ENCODE measurements at regions not wholly inside any gene's neighbourhood (a gene's known extent, or its start where the extent isn't known, plus 50 kb on each side); places are given as distances from the start of the nearest gene placed in this dataset.
A peak's percentile ranks its signal among the peaks of the same experiment; 100 is the strongest.

DNA sequence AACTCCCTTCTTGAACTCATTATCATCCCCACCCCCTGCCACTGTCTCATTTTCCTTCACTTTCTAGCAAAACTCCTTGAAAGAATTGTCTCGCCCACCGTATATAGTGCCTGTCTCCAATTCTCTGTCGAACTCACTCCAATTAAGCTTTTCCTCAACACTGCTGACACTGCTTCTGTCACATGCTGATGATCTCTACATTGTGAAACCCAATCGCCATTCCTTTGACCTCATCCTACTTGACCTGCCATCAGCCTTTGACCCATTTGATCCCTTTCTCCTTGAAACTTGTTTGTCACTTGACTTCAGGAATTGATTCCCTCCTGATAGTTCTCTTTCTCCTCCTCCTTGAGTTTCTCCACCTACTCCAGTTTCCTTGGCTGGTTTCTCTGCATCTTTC, 54.8 kb downstream of the CCDC71L start:
- H3K4me1 Mint-ChIP-seq (ENCODE audit: low read depth): peaks cover 5% of the 10 kb centered on the region

GRCh38 chr7:106604971-106605370, 56.0 kb downstream of the CCDC71L start:
- CTCF ChIA-PET: no interaction called here
- intact Hi-C loops (cut with micrococcal nuclease): no loop called here
- DNase-seq: no peak
- Mint-ChIP-seq H3K27me3 (ENCODE audit: low read depth) (no peaks in the 10 kb centered on the region), H3K4me1 (ENCODE audit: low read depth) (peaks cover 5% of the 10 kb centered on the region), H3K36me3 (ENCODE audit: low read depth) (no peaks in the 10 kb centered on the region), H3K27ac (no peak overlapping the region), H3K4me3 (no peak overlapping the region), H3K9me3 (no peaks in the 10 kb centered on the region)

More for the DNA sequence above, 54.8 kb downstream of the CCDC71L start:
- no peak for DNase-seq
- H3K36me3 Mint-ChIP-seq (ENCODE audit: low read depth): no peaks in the 10 kb centered on the region
- CTCF ChIA-PET: no interaction called here
- no peak overlapping the region for H3K4me3 Mint-ChIP-seq
- no peaks in the 10 kb centered on the region for H3K27me3 Mint-ChIP-seq (ENCODE audit: low read depth)
- intact Hi-C loops (cut with micrococcal nuclease): no loop called here
- no peak overlapping the region for H3K27ac Mint-ChIP-seq
- H3K9me3 Mint-ChIP-seq: no peaks in the 10 kb centered on the region

GRCh38 chr7:106604303-106604924, 56.5 kb downstream of the CCDC71L start:
- intact Hi-C loops (cut with micrococcal nuclease): no loop called here
- DNase-seq: peak; percentile 68
- Mint-ChIP-seq H3K27me3 (ENCODE audit: low read depth) (no peaks in the 10 kb centered on the region), H3K4me3 (no peak overlapping the region), H3K36me3 (ENCODE audit: low read depth) (no peaks in the 10 kb centered on the region), H3K27ac (no peak overlapping the region), H3K4me1 (ENCODE audit: low read depth) (peaks cover 5% of the 10 kb centered on the region), H3K9me3 (no peaks in the 10 kb centered on the region)
- CTCF ChIA-PET: no interaction called here

DNA sequence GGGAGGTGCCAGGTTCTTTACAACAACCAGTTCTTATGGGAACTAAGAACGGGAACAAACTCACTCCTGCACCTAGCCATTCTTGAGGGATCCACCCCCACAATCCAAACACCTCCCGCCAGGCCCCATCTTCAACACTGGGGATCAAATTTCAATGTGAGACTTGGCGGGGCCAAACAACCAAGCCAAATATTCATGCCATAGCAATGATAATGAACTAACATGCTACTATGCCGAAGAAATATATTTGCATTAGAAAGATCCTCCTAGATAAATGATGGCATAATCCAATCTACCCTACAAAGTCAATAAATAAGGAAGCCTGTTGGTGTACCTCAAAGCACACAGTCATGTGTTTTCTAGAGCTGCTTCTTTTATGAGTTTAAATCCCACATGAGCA, 57.6 kb downstream of the CCDC71L start:
- Mint-ChIP-seq H3K36me3 (ENCODE audit: low read depth) (no peaks in the 10 kb centered on the region), H3K4me3 (no peak overlapping the region), H3K27ac (no peak overlapping the region), H3K27me3 (ENCODE audit: low read depth) (no peaks in the 10 kb centered on the region), H3K4me1 (ENCODE audit: low read depth) (peaks cover 9% of the 10 kb centered on the region), H3K9me3 (no peaks in the 10 kb centered on the region)
- DNase-seq: no peak
- intact Hi-C loops (cut with micrococcal nuclease): no loop called here
- CTCF ChIA-PET: interaction anchor here (0.6 kb wide), 1 partner anchor 56 kb away, joined by 3 read pairs; no protein-coding TSS in a partner anchor

GRCh38 chr7:106602062-106602461, 58.9 kb downstream of the CCDC71L start:
- no peak for DNase-seq
- CTCF ChIA-PET: no interaction called here
- H3K27ac Mint-ChIP-seq: no peak overlapping the region
- H3K27me3 Mint-ChIP-seq (ENCODE audit: low read depth): no peaks in the 10 kb centered on the region
- H3K36me3 Mint-ChIP-seq (ENCODE audit: low read depth): no peaks in the 10 kb centered on the region
- intact Hi-C loops (cut with micrococcal nuclease): no loop called here
- H3K4me3 Mint-ChIP-seq: no peak overlapping the region
- peaks cover 9% of the 10 kb centered on the region for H3K4me1 Mint-ChIP-seq (ENCODE audit: low read depth)
- H3K9me3 Mint-ChIP-seq: no peaks in the 10 kb centered on the region

GRCh38 chr7:106600569-106601373, 60.2 kb downstream of the CCDC71L start:
- Mint-ChIP-seq H3K4me3 (no peak overlapping the region), H3K36me3 (ENCODE audit: low read depth) (no peaks in the 10 kb centered on the region), H3K27ac (no peak overlapping the region), H3K4me1 (ENCODE audit: low read depth) (peaks cover 9% of the 10 kb centered on the region), H3K27me3 (ENCODE audit: low read depth) (no peaks in the 10 kb centered on the region), H3K9me3 (no peaks in the 10 kb centered on the region)
- intact Hi-C loops (cut with micrococcal nuclease): no loop called here
- CTCF ChIA-PET: interaction anchor here (1.6 kb wide), 1 partner anchor 42 kb away, joined by 3 read pairs; no protein-coding TSS in a partner anchor
- no peak for DNase-seq

GRCh38 chr7:106599343-106599698, 61.6 kb downstream of the CCDC71L start:
- Mint-ChIP-seq H3K4me3 (no peak overlapping the region), H3K4me1 (ENCODE audit: low read depth) (peaks cover 6% of the 10 kb centered on the region), H3K27ac (no peak overlapping the region), H3K36me3 (ENCODE audit: low read depth) (no peaks in the 10 kb centered on the region), H3K27me3 (ENCODE audit: low read depth) (no peaks in the 10 kb centered on the region), H3K9me3 (no peaks in the 10 kb centered on the region)
- no peak for DNase-seq
- intact Hi-C loops (cut with micrococcal nuclease): loop anchor here (2.0 kb wide), 3 partner anchors 39 to 569 kb away; partner anchors contain the start of gene HBP1
- CTCF ChIA-PET: interaction anchor here (0.7 to 1.9 kb wide), 4 partner anchors 19 to 421 kb away, joined by 3 to 7 read pairs (median 3); no protein-coding TSS in a partner anchor

DNA sequence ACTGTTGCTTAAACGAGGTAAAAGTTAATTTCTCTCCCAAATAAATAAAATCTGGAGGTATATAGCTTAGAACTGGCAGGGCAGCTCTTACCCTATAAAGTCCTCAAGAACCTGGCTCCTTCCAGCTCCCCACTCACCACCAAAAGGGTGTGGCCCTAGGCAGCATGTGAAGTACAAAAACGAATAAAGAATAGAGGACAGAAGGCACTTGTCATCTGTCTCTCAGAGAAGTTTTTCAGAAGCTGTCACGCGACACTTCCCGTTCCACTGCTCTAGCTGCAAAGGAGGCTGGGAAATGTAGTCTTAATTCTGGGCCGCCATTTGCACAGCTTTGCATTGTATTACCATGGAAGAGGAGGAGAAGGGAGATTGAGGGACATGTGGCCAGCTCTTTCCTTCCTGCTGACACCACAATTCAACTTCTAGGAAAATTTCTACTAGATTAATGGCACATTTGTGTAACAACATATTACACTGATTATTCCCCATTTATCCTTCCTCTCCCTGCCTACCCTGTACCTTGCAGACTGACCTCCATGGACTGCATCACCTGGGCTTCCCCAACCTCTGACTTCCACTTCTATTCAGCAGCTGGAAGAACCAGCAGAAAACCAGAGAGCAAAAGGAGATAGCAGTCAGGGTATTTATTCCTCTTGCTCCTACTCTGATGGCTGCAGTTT, 62.2 kb downstream of the CCDC71L start:
- CTCF ChIA-PET: interaction anchor here (0.7 to 1.9 kb wide), 4 partner anchors 61 to 420 kb away, joined by 3 to 7 read pairs (median 3); no protein-coding TSS in a partner anchor

DNA sequence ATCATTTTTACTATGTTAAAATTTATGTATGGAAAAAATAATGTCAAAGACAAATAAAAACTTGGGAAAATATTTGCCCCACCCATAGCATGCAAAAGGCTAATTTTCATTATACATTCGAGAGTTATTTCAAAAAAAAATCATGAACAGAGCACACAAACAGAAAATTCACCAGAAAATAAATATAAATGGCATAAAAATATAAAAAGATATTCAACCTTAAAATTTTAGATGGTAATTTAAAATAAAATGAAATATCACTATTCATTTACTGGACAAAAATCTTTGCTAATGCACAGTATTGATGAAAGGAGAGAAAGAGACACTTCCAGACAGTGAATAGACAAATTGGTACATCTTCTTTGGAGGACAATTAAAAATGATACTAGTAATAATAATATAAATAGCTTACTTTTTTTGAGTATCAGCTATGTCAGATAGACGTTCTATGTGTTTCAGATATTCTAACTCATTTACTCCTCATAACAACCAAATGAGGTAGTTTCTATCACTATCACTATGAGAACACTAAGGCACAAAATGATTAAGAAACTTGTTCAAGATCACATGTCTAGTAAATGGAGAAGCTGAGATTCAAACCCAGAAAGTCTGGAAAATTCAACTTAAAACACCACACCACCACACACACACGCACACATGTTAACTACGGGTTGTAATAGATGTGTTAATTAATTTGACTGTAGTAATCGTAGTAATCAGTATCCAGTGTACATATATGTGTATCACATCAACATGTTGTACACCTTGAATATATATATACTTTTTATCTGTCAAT, 63.0 kb downstream of the CCDC71L start:
- Mint-ChIP-seq H3K27me3 (ENCODE audit: low read depth) (no peaks in the 10 kb centered on the region), H3K27ac (no peak overlapping the region), H3K36me3 (ENCODE audit: low read depth) (no peaks in the 10 kb centered on the region), H3K4me3 (no peak overlapping the region), H3K9me3 (no peaks in the 10 kb centered on the region), H3K4me1 (ENCODE audit: low read depth) (peaks cover 4% of the 10 kb centered on the region)
- CTCF ChIA-PET: interaction anchor here (1.1 to 1.9 kb wide), 3 partner anchors 63 to 146 kb away, joined by 3 to 7 read pairs (median 4); no protein-coding TSS in a partner anchor
- no peak for DNase-seq
- intact Hi-C loops (cut with micrococcal nuclease): loop anchor here (1.0 to 2.0 kb wide), 5 partner anchors 37 to 571 kb away; partner anchors contain the start of gene HBP1

More for the DNA sequence above, 62.2 kb downstream of the CCDC71L start:
- Mint-ChIP-seq H3K27me3 (ENCODE audit: low read depth) (no peaks in the 10 kb centered on the region), H3K4me3 (peak overlapping the region; percentile 44), H3K4me1 (ENCODE audit: low read depth) (peaks cover 4% of the 10 kb centered on the region), H3K36me3 (ENCODE audit: low read depth) (no peaks in the 10 kb centered on the region), H3K9me3 (no peaks in the 10 kb centered on the region), H3K27ac (no peak overlapping the region)
- peak; percentile 85 for DNase-seq
- intact Hi-C loops (cut with micrococcal nuclease): loop anchor here (1.0 to 2.0 kb wide), 5 partner anchors 38 to 570 kb away; partner anchors contain the start of gene HBP1

- DNase-seq: no peak
- intact Hi-C loops (cut with micrococcal nuclease): no loop called here
- Mint-ChIP-seq H3K4me3 (no peak overlapping the region), H3K36me3 (ENCODE audit: low read depth) (no peaks in the 10 kb centered on the region), H3K27me3 (ENCODE audit: low read depth) (no peaks in the 10 kb centered on the region), H3K4me1 (ENCODE audit: low read depth) (peaks cover 4% of the 10 kb centered on the region), H3K9me3 (no peaks in the 10 kb centered on the region), H3K27ac (no peak overlapping the region)
- CTCF ChIA-PET: interaction anchor here (0.5 kb wide), 1 partner anchor 23 kb away, joined by 3 read pairs; no protein-coding TSS in a partner anchor
Observed at GRCh38 chr7:106597014-106597413, 63.9 kb downstream of the CCDC71L start.

DNA sequence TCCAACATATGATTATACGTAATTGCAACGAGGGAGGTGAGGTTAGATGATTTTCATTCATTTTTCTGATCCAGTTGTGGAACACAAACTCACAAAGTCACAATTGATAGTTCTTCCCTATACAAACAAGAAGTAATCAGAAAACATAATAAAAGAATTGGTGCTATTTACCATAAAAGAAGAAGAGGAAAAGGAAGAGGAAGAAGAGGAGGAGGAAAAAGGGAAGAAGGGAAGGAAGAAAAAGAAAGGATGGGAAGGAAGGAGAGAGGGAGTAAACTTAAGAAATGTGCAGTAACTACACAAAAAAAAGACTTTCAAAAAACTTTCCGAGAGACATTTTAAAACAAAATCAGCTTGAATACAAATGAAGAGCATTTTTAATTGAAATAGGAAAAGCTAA, 65.0 kb downstream of the CCDC71L start:
- no peak overlapping the region for H3K27ac Mint-ChIP-seq

More for the DNA sequence above, 65.0 kb downstream of the CCDC71L start:
- no peak for DNase-seq
- intact Hi-C loops (cut with micrococcal nuclease): no loop called here
- no peaks in the 10 kb centered on the region for H3K27me3 Mint-ChIP-seq (ENCODE audit: low read depth)
- no peaks in the 10 kb centered on the region for H3K36me3 Mint-ChIP-seq (ENCODE audit: low read depth)
- peaks cover 4% of the 10 kb centered on the region for H3K4me1 Mint-ChIP-seq (ENCODE audit: low read depth)
- no peaks in the 10 kb centered on the region for H3K9me3 Mint-ChIP-seq
- CTCF ChIA-PET: no interaction called here
- no peak overlapping the region for H3K4me3 Mint-ChIP-seq

Data from activated naive CD4-positive, alpha-beta T cell treated with anti-CD3 and anti-CD28 coated beads for 36 hours (primary cell).